ENCODE measurements at regions not wholly inside any gene's neighbourhood (a gene's known extent, or its start where the extent isn't known, plus 50 kb on each side); places are given as distances from the start of the nearest gene placed in this dataset.

DNA sequence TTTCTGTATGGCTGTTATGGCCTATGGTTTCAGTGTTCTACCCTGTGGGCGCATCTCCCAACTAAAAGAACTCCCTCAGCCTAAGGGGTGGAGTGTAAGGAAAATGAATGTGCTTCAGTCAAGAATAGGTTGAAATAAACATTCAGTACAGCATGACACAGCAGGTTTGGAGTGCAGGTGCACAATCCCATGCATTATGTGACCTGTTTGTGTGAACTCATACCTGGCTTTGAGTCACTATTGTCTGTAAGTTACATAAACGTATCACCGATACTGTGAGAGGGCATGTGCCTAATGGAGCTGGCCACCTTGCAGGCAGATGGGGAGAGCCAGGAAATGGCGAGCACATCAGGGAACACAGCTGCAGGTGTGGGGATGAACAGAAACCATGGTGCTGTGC, 216.0 kb downstream of the DSEL start:
- intact Hi-C loops (cut with micrococcal nuclease) = no loop called here

GRCh38 chr18:67292814-67293213, 223.7 kb downstream of the DSEL start:
- intact Hi-C loops (cut with micrococcal nuclease) = no loop called here

GRCh38 chr18:67290421-67290820, 226.1 kb downstream of the DSEL start:
- intact Hi-C loops (cut with micrococcal nuclease) = no loop called here

GRCh38 chr18:67285583-67285982, 230.9 kb downstream of the DSEL start:
- intact Hi-C loops (cut with micrococcal nuclease) = no loop called here

- intact Hi-C loops (cut with micrococcal nuclease) = no loop called here
These were observed 233.7 kb downstream of the DSEL start for GRCh38 chr18:67282796-67283195.

DNA sequence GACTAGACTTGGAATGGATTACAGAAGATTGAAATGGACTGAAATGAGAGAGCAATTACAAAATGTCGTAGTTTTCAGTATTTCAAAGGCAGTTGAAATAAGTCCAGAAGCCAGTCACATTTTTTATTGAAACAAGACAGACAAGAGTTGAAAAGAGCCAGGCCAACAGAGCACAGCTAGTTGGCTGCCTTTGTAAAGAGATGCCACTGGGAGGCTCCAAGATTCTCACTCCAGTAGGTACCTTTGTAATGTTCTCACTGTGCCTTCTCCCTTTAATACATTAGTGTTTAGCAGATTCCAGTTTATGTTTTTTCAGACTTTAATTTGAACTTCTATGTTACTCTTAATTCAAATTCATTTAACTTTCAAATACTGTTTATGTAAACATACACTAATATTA, 234.8 kb downstream of the DSEL start:
- intact Hi-C loops (cut with micrococcal nuclease) = no loop called here

GRCh38 chr18:67280486-67281242, 235.9 kb downstream of the DSEL start:
- intact Hi-C loops (cut with micrococcal nuclease) = no loop called here

DNA sequence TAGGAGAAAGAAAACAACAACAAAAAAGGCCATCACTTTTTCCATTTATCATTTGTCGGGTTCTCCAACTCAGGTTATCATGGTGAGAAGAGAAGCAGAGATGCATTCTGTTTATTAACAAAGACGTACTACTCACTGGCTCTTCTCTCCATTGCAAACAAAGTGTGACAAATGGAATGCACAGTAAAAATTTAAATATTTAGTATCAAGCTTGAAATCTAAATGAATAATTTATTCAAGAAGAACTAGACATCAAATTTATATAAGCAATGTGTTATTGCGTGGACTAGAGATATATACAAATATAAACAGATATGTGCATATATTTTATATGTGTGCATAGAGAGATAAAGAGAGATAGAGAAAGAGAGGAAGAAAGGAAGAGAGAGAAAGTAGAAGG, 236.5 kb downstream of the DSEL start:
- intact Hi-C loops (cut with micrococcal nuclease) = no loop called here

DNA sequence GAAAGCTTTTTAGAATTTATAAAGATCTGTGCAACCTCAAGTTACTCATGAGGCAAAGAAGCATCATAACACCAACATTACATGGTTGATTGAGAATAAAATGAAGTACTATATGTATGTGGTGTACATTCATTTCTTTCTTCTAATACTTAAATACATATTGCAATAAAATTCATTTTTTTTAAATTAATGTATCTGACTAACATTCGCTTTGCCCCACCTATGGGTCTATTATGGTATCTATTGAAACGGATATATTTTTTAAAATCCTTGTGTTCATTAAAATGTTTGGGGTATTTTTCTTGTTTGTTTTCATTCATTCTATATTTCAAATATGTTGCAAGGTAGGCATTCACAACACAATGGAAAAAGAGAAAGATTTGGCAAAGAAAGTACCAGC, 237.5 kb downstream of the DSEL start:
- intact Hi-C loops (cut with micrococcal nuclease) = no loop called here

- intact Hi-C loops (cut with micrococcal nuclease) = loop anchor here (2.0 kb wide), 1 partner anchor 18 kb away; no protein-coding TSS in a partner anchor
These were observed 239.9 kb downstream of the DSEL start for GRCh38 chr18:67276638-67277037.

DNA sequence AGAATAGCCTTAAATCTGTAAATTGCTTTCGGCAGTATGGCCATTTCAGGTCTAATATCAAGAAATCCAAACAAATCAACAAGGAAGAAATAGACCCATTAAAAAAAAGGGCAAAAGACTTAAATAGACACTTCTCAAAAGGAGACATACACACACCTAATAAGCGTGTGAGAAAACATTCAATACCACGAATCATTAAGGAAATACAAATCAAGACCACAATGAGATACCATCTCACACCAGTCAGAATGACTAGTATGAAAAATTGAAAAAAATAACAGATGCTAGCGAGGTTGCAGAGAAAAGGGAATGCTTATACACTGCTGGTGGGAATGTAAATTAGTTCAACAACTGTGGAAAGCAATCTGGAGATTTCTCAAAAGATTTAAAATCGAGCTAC, 243.2 kb downstream of the DSEL start:
- intact Hi-C loops (cut with micrococcal nuclease) = no loop called here

GRCh38 chr18:67269206-67269605, 247.3 kb downstream of the DSEL start:
- intact Hi-C loops (cut with micrococcal nuclease) = no loop called here

- intact Hi-C loops (cut with micrococcal nuclease) = no loop called here
These were observed 248.0 kb downstream of the DSEL start for GRCh38 chr18:67268530-67268929.

GRCh38 chr18:67266246-67267237, 250.0 kb downstream of the DSEL start:
- intact Hi-C loops (cut with micrococcal nuclease) = no loop called here

GRCh38 chr18:67265464-67266245, 250.9 kb downstream of the DSEL start:
- intact Hi-C loops (cut with micrococcal nuclease) = no loop called here

GRCh38 chr18:67261931-67262552, 254.5 kb downstream of the DSEL start:
- intact Hi-C loops (cut with micrococcal nuclease) = no loop called here

- intact Hi-C loops (cut with micrococcal nuclease) = no loop called here
These were observed 255.7 kb downstream of the DSEL start for GRCh38 chr18:67260841-67261240.

GRCh38 chr18:67250776-67251424, 265.6 kb downstream of the DSEL start:
- intact Hi-C loops (cut with micrococcal nuclease) = no loop called here

GRCh38 chr18:67243799-67244587, 272.5 kb downstream of the DSEL start:
- intact Hi-C loops (cut with micrococcal nuclease) = no loop called here

- intact Hi-C loops (cut with micrococcal nuclease) = no loop called here
These were observed 274.5 kb downstream of the DSEL start for GRCh38 chr18:67242001-67242400.
